ENCODE measurements at regions not wholly inside any gene's neighbourhood (a gene's known extent, or its start where the extent isn't known, plus 50 kb on each side); places are given as distances from the start of the nearest gene placed in this dataset.

- no peaks in the 10 kb centered on the region for H3K9me3 ChIP-seq (ENCODE audit: low read depth)
- no peaks in the 10 kb centered on the region for H3K36me3 Mint-ChIP-seq
- H3K27ac Mint-ChIP-seq, result no peak overlapping the region
- no peak overlapping the region for H3K27ac ChIP-seq
- H3K36me3 ChIP-seq, result no peaks in the 10 kb centered on the region
- H3K9me3 Mint-ChIP-seq, result no peaks in the 10 kb centered on the region
- no peak for DNase-seq (ENCODE audit: low spot score)
- H3F3A ChIP-seq (ENCODE audit: low read depth), result peaks cover 2% of the 10 kb centered on the region
- no peak overlapping the region for H3K4me2 ChIP-seq
- H3K4me3 ChIP-seq, result no peak overlapping the region
- peaks cover 12% of the 10 kb centered on the region for H3K27me3 Mint-ChIP-seq (ENCODE audit: insufficient read depth, low read depth)
- TF ChIP-seq EZH2phosphoT487 (IDR thresholded peaks at IDR 0.05) (no peak), EZH2 (IDR thresholded peaks at IDR 0.05) (no peak), CTCF (IDR thresholded peaks at IDR 0.05) (no peak)
- H3K4me1 Mint-ChIP-seq, result peaks cover 2% of the 10 kb centered on the region
- no peak overlapping the region for H3K4me3 Mint-ChIP-seq
- H3K9ac ChIP-seq, result no peak overlapping the region
- no peak overlapping the region for H2AFZ ChIP-seq (replicated peaks)
- H4K20me1 ChIP-seq (ENCODE audit: low read depth), result no peaks in the 10 kb centered on the region
- no peaks in the 10 kb centered on the region for H3K27me3 ChIP-seq
- H3K79me2 ChIP-seq (ENCODE audit: low read depth), result no peaks in the 10 kb centered on the region
- peaks cover 9% of the 10 kb centered on the region for H3K4me1 ChIP-seq
These were observed 413.1 kb downstream of the PTPRU start for GRCh38 chr1:29649189-29650040.

GRCh38 chr1:29648798-29649188 is 412.5 kb downstream of the PTPRU start:
- Mint-ChIP-seq H3K36me3 (no peaks in the 10 kb centered on the region), H3K27ac (no peak overlapping the region), H3K4me3 (no peak overlapping the region), H3K9me3 (no peaks in the 10 kb centered on the region), H3K27me3 (ENCODE audit: insufficient read depth, low read depth) (peaks cover 12% of the 10 kb centered on the region), H3K4me1 (peaks cover 2% of the 10 kb centered on the region)
- H3K4me1 ChIP-seq, result peaks cover 9% of the 10 kb centered on the region
- H3K4me3 ChIP-seq, result no peak overlapping the region
- no peak for TF ChIP-seq EZH2 (IDR thresholded peaks at IDR 0.05)
- H3K27me3 ChIP-seq, result no peaks in the 10 kb centered on the region
- H2AFZ ChIP-seq (replicated peaks), result no peak overlapping the region
- no peaks in the 10 kb centered on the region for H3K36me3 ChIP-seq
- H3K4me2 ChIP-seq, result no peak overlapping the region
- H4K20me1 ChIP-seq (ENCODE audit: low read depth), result no peaks in the 10 kb centered on the region
- no peak overlapping the region for H3K27ac ChIP-seq
- H3K9me3 ChIP-seq (ENCODE audit: low read depth), result no peaks in the 10 kb centered on the region
- peaks cover 2% of the 10 kb centered on the region for H3F3A ChIP-seq (ENCODE audit: low read depth)
- DNase-seq (ENCODE audit: low spot score), result no peak
- no peak overlapping the region for H3K9ac ChIP-seq
- H3K79me2 ChIP-seq (ENCODE audit: low read depth), result no peaks in the 10 kb centered on the region

- Mint-ChIP-seq H3K27ac (peak overlapping the region; percentile 40), H3K4me3 (no peak overlapping the region), H3K9me3 (no peaks in the 10 kb centered on the region), H3K36me3 (no peaks in the 10 kb centered on the region), H3K27me3 (ENCODE audit: insufficient read depth, low read depth) (peaks cover 8% of the 10 kb centered on the region), H3K4me1 (peaks cover 2% of the 10 kb centered on the region)
- Histone ChIP-seq H2AFZ (replicated peaks) (no peak overlapping the region), H3K4me2 (no peak overlapping the region), H4K20me1 (ENCODE audit: low read depth) (no peaks in the 10 kb centered on the region), H3K79me2 (ENCODE audit: low read depth) (no peaks in the 10 kb centered on the region), H3K4me3 (no peak overlapping the region), H3K9me3 (ENCODE audit: low read depth) (no peaks in the 10 kb centered on the region), H3F3A (ENCODE audit: low read depth) (peaks cover 2% of the 10 kb centered on the region), H3K9ac (no peak overlapping the region), H3K36me3 (no peaks in the 10 kb centered on the region), H3K27me3 (no peaks in the 10 kb centered on the region), H3K27ac (no peak overlapping the region), H3K4me1 (peaks cover 9% of the 10 kb centered on the region)
- no peak for DNase-seq (ENCODE audit: low spot score)
- TF ChIP-seq EZH2phosphoT487 (IDR thresholded peaks at IDR 0.05), result no peak
- no peak for TF ChIP-seq CTCF (IDR thresholded peaks at IDR 0.05)
- TF ChIP-seq EZH2 (IDR thresholded peaks at IDR 0.05), result no peak
These were observed 411.7 kb downstream of the PTPRU start for GRCh38 chr1:29648026-29648425.

GRCh38 chr1:29647581-29647980 is 411.3 kb downstream of the PTPRU start:
- Histone ChIP-seq H4K20me1 (ENCODE audit: low read depth) (no peaks in the 10 kb centered on the region), H3K79me2 (ENCODE audit: low read depth) (no peaks in the 10 kb centered on the region), H3K4me2 (no peak overlapping the region), H3F3A (ENCODE audit: low read depth) (peaks cover 2% of the 10 kb centered on the region), H3K9ac (no peak overlapping the region), H3K4me3 (no peak overlapping the region), H3K4me1 (peaks cover 9% of the 10 kb centered on the region), H3K36me3 (no peaks in the 10 kb centered on the region), H3K9me3 (ENCODE audit: low read depth) (no peaks in the 10 kb centered on the region), H3K27me3 (no peaks in the 10 kb centered on the region), H3K27ac (no peak overlapping the region), H2AFZ (replicated peaks) (no peak overlapping the region)
- TF ChIP-seq EZH2 (IDR thresholded peaks at IDR 0.05) (no peak), EZH2phosphoT487 (IDR thresholded peaks at IDR 0.05) (no peak), CTCF (IDR thresholded peaks at IDR 0.05) (no peak)
- no peaks in the 10 kb centered on the region for H3K9me3 Mint-ChIP-seq
- no peaks in the 10 kb centered on the region for H3K36me3 Mint-ChIP-seq
- peaks cover 9% of the 10 kb centered on the region for H3K27me3 Mint-ChIP-seq (ENCODE audit: insufficient read depth, low read depth)
- H3K4me1 Mint-ChIP-seq, result peaks cover 2% of the 10 kb centered on the region
- DNase-seq (ENCODE audit: low spot score), result no peak
- no peak overlapping the region for H3K27ac Mint-ChIP-seq
- H3K4me3 Mint-ChIP-seq, result no peak overlapping the region

Data from neural progenitor cell (in vitro differentiated cells).